Astrocyte of the spinal cord (primary cell): ENCODE measurements at regions not wholly inside any gene's neighbourhood (a gene's known extent, or its start where the extent isn't known, plus 50 kb on each side); places are given as distances from the start of the nearest gene placed in this dataset.

ENCODE experiments used
- DNase-seq: peaks from one replicate; pipeline ENCODE4 v3.0.0; 2011; ENCODE audit warnings: low read depth, low spot score
- H3K4me3 ChIP-seq: 2 replicates; pipeline ENCODE4 v1.5.1; 2011; ENCODE audit warnings: low read depth, mild to moderate bottlenecking, low read length, moderate library complexity
- in situ Hi-C: cut with HindIII; loops from 2 replicates; pipeline ENCODE4 v1.10.0; 2017; ENCODE audit warnings: low sequenced_read_pairs
- TF ChIP-seq, protein P1 (sequence below): IDR thresholded peaks from 2 replicates; pipeline ENCODE4 v1.5.1; 2012; ENCODE audit warnings: low read depth, mild to moderate bottlenecking, low read length, inconsistent platforms

GRCh38 chr19:30229525-30230174, 142.5 kb upstream of the ZNF536 start:
- H3K4me3 ChIP-seq: no peak overlapping the region
- no peak for DNase-seq
- in situ Hi-C loops: no loop called here
- TF ChIP-seq, protein P1, sequence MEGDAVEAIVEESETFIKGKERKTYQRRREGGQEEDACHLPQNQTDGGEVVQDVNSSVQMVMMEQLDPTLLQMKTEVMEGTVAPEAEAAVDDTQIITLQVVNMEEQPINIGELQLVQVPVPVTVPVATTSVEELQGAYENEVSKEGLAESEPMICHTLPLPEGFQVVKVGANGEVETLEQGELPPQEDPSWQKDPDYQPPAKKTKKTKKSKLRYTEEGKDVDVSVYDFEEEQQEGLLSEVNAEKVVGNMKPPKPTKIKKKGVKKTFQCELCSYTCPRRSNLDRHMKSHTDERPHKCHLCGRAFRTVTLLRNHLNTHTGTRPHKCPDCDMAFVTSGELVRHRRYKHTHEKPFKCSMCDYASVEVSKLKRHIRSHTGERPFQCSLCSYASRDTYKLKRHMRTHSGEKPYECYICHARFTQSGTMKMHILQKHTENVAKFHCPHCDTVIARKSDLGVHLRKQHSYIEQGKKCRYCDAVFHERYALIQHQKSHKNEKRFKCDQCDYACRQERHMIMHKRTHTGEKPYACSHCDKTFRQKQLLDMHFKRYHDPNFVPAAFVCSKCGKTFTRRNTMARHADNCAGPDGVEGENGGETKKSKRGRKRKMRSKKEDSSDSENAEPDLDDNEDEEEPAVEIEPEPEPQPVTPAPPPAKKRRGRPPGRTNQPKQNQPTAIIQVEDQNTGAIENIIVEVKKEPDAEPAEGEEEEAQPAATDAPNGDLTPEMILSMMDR: no peak

DNA sequence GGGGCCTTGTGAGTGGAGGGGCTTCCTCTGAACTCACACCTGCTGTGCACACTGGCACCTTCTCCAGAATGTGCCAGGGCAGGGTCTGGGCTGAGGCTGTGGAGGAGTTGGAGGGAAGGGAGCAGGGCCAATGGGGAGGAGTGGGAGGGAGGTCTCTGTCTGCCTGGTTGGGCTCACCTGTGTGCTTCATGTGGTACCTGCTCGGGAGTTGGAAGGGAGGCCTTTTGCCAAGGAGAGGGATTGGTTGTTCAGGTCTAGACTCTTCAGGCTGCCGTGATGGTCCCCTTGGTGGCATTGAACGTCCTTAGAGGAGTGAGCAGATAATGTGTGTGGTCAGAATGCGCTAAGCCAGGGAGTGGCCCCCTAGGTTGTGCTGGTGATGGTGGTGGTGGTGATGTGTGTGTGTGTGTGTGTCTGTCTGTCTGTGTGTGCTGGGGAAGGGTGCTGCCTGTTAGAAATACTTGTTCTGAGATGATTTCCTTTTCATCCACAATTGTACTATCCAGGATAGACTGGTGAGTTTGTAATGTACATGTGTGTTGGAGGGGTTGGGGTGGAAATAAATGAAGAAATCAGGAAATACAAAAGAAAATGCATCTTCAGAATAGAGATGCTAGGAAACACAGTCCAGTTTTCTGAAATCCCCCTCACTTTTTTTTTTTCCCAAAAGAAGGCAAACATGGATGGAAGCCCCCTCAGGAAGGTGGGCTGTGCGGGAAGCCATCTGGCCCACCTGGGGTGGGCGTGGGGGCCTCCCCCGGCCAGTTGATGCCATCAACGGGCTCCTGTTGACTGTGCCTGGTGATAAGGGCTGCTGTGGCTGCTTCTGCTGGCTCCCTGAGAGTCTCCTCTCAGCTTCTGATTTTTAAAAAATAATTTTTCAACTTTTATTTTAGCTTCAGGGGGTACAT, 140.5 kb upstream of the ZNF536 start:
- no peak for DNase-seq
- H3K4me3 ChIP-seq: no peak overlapping the region
- TF ChIP-seq, protein P1: no peak
- in situ Hi-C loops: no loop called here

DNA sequence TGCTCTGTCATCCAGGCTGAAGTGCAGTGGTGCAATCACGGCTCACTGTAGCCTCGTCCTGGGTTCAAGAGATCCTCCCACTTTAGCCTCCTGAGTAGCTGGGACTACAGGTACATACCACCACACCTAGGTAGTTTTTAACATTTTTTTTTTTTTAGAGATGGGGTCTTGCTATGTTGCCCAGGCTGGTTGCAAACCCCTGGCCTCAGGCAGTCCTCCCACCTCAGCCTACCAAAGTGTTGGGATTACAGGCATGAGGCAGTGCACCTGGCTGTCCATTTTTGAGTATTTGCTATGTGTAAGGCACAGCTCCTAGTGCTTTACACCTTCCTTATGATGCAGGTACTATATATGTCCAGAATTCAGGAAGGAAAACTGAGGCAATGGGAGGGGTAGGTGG, 138.8 kb upstream of the ZNF536 start:
- H3K4me3 ChIP-seq: no peak overlapping the region
- DNase-seq: no peak
- in situ Hi-C loops: no loop called here
- TF ChIP-seq, protein P1: no peak

GRCh38 chr19:30235946-30236345, 136.2 kb upstream of the ZNF536 start:
- no peak for DNase-seq
- in situ Hi-C loops: no loop called here
- H3K4me3 ChIP-seq: no peak overlapping the region
- TF ChIP-seq, protein P1: no peak

DNA sequence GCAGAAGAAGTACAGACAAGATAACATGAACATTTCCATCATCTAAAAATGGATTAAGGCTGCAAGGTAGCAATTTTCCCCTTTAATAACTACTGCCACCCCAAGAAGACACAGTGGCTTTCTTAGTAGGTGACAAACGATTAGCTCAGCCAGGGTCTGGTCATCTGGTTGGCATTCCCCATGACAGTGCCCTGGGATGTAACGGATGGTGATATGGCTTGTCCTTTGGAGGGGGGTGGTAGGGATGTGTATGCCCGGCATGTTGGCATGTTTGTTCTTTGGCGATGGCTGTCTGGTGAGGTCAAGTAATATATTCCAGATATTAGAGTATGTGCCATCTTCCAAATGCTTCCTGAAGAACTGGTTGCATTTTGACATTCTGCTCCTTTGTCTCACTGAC, 135.6 kb upstream of the ZNF536 start:
- no peak overlapping the region for H3K4me3 ChIP-seq
- TF ChIP-seq, protein P1: no peak
- in situ Hi-C loops: no loop called here
- no peak for DNase-seq

DNA sequence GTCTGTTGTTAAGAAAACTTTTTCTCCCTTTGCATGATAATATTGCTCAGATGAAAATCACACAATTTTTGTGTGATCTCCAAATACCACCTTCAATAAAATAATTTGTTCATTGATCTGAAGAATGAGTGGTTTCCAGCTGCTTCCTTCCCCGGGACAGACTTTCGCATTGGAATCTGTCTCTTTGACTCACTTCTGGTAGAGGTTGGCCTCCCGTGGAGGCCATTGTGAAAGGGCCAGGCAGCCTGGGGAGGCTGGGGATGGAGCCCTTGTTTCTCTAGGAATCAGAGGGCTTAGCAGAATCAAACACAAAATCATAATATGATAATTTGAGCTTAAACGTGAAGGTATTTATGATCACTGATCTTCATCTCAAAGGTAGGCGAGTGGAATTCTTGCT, 135.0 kb upstream of the ZNF536 start:
- in situ Hi-C loops: no loop called here
- DNase-seq: no peak
- TF ChIP-seq, protein P1: no peak
- H3K4me3 ChIP-seq: no peak overlapping the region
